GM12878 (cell line): ENCODE measurements at regions not wholly inside any gene's neighbourhood (a gene's known extent, or its start where the extent isn't known, plus 50 kb on each side); places are given as distances from the start of the nearest gene placed in this dataset.
A peak's percentile ranks its signal among the peaks of the same experiment; 100 is the strongest.

ENCODE experiments used
- ASH2L ChIP-seq: fragments of 300-600, 200-600 bp; sonication (generic); IDR thresholded peaks from 2 replicates; pipeline ENCODE4 v1.6.1; 2017; ENCODE audit warnings: low read depth, mild to moderate bottlenecking, borderline replicate concordance
- BCLAF1 ChIP-seq: fragments of 450-650 bp; IDR thresholded peaks from 2 replicates; pipeline ENCODE4 v1.6.1; 2017; ENCODE audit warnings: antibody characterized with exemption, mild to moderate bottlenecking, moderate library complexity
- CBX3 ChIP-seq: fragments of 200-600 bp; sonication (generic); IDR thresholded peaks from 2 replicates; pipeline ENCODE4 v1.6.1; 2016; ENCODE audit warnings: low read depth, borderline replicate concordance
- CEBPZ ChIP-seq: fragments of 150-350 bp; IDR thresholded peaks from 2 replicates; pipeline ENCODE4 v1.6.1; 2016; ENCODE audit warnings: low read depth, low read length
- CHD1 ChIP-seq: IDR thresholded peaks from 2 replicates; pipeline ENCODE4 v1.6.1; 2012; ENCODE audit warnings: low read depth, low read length, improper control_type of control experiment
- EZH2 ChIP-seq: IDR thresholded peaks from 2 replicates; pipeline ENCODE4 v1.6.1; 2012; ENCODE audit warnings: low read depth, mild to moderate bottlenecking, control low read depth, inconsistent platforms, low read length, borderline replicate concordance; ENCODE audit not compliant: control insufficient read depth
- FOS ChIP-seq: IDR thresholded peaks from 3 replicates; pipeline ENCODE4 v1.6.1; 2011; ENCODE audit warnings: borderline replicate concordance; ENCODE audit not compliant: insufficient read length; ENCODE audit errors: extremely low read depth
- IKZF1 ChIP-seq: fragments of 450-650 bp; conservative IDR thresholded peaks from 2 replicates; pipeline ENCODE4 v1.6.1; 2017; ENCODE audit warnings: antibody characterized with exemption, mild to moderate bottlenecking
- JUNB ChIP-seq: IDR thresholded peaks from 2 replicates; pipeline ENCODE4 v1.6.1; 2016; ENCODE audit warnings: antibody characterized with exemption, mild to moderate bottlenecking
- MEF2A ChIP-seq: IDR thresholded peaks from 2 replicates; pipeline ENCODE4 v1.6.1; 2011; ENCODE audit warnings: low read depth, mild to moderate bottlenecking, low read length, moderate library complexity; ENCODE audit not compliant: insufficient read depth
- MTA2 ChIP-seq: fragments of 450-650 bp; IDR thresholded peaks from 2 replicates; pipeline ENCODE4 v1.6.1; 2016; ENCODE audit warnings: low read depth, mild to moderate bottlenecking, moderate library complexity
- MYC ChIP-seq: IDR thresholded peaks from 2 replicates; pipeline ENCODE4 v1.6.1; 2011; ENCODE audit warnings: mild to moderate bottlenecking, low read length, moderate library complexity, inconsistent platforms; ENCODE audit not compliant: insufficient read depth, insufficient replicate concordance, insufficient read length, severe bottlenecking
- NR2C2 ChIP-seq: IDR thresholded peaks from 2 replicates; pipeline ENCODE4 v1.6.1; 2011; ENCODE audit warnings: borderline replicate concordance, low read depth; ENCODE audit not compliant: control insufficient read depth, insufficient read length
- NRF1 ChIP-seq: conservative IDR thresholded peaks from 2 replicates; pipeline ENCODE4 v1.6.1; 2011; ENCODE audit warnings: mild to moderate bottlenecking, low read depth, low read length, improper control_type of control experiment
- PKNOX1 ChIP-seq: fragments of 450-650 bp; IDR thresholded peaks from 2 replicates; pipeline ENCODE4 v1.6.1; 2016; ENCODE audit warnings: mild to moderate bottlenecking
- RAD51 ChIP-seq: fragments of 450-650 bp; IDR thresholded peaks from 2 replicates; pipeline ENCODE4 v1.6.1; 2016; ENCODE audit warnings: moderate library complexity, mild to moderate bottlenecking, inconsistent platforms
- RBBP5 ChIP-seq: fragments of 200-600 bp; sonication (generic); conservative IDR thresholded peaks from 2 replicates; pipeline ENCODE4 v1.6.1; 2016
- SIX5 ChIP-seq: IDR thresholded peaks from 2 replicates; pipeline ENCODE4 v1.6.1; 2011; ENCODE audit warnings: mild to moderate bottlenecking, low read depth, low read length, moderate library complexity; ENCODE audit not compliant: severe bottlenecking
- SMAD5 ChIP-seq: IDR thresholded peaks from 2 replicates; pipeline ENCODE4 v1.6.1; 2016; ENCODE audit warnings: antibody characterized with exemption, low read depth
- TBL1XR1 ChIP-seq: IDR thresholded peaks from 2 replicates; pipeline ENCODE4 v1.6.1; 2012; ENCODE audit warnings: low read depth, low read length, improper control_type of control experiment
- ZBTB33 ChIP-seq: fragments of 450-650 bp; IDR thresholded peaks from 2 replicates; pipeline ENCODE4 v1.6.1; 2017; ENCODE audit warnings: mild to moderate bottlenecking
- ZZZ3 ChIP-seq: IDR thresholded peaks from 2 replicates; pipeline ENCODE4 v1.6.1; 2011; ENCODE audit warnings: low read depth; ENCODE audit not compliant: control insufficient read depth, insufficient read length

GRCh38 chr2:180334514-180334913, 327.4 kb upstream of the CWC22 start (continued):
- no peak for TF ChIP-seq BCLAF1
- TF ChIP-seq ZBTB33 = peak; percentile 50; the same call in 1 of the 2 replicates
- TF ChIP-seq MYC = no peak
- TF ChIP-seq RBBP5 = no peak
- TF ChIP-seq SIX5 = no peak
- no peak for TF ChIP-seq NRF1
- TF ChIP-seq CEBPZ = no peak
- no peak for TF ChIP-seq ASH2L
- TF ChIP-seq FOS = no peak
- 0 out of 2 replicates have a peak, but pooled peaks have one; percentile 39 for TF ChIP-seq PKNOX1
- TF ChIP-seq JUNB = peak; percentile 99
- no peak for TF ChIP-seq SMAD5
- no peak for TF ChIP-seq CHD1
- no peak for TF ChIP-seq MEF2A
- TF ChIP-seq IKZF1 = peak; percentile 53
- peak; percentile 58; the same call in 1 of the 2 replicates for TF ChIP-seq RAD51
- no peak for TF ChIP-seq NR2C2
- no peak for TF ChIP-seq CBX3
- TF ChIP-seq MTA2 = peak; percentile 98
- TF ChIP-seq EZH2 = no peak
- TF ChIP-seq ZZZ3 = no peak
- no peak for TF ChIP-seq TBL1XR1
